Choroid plexus epithelial cell (primary cell): ENCODE measurements at regions not wholly inside any gene's neighbourhood (a gene's known extent, or its start where the extent isn't known, plus 50 kb on each side); places are given as distances from the start of the nearest gene placed in this dataset.
"Not testable (repeated sequence)": the region's sequence is repeated elsewhere in the genome, so short reads cannot be mapped to it uniquely, and the experiment has no call there.

Source experiments
- DNase-seq: peaks from one replicate; pipeline ENCODE4 v3.0.0-alpha.2; 2010; ENCODE audit warnings: low read depth
- H3K4me3 ChIP-seq: 2 replicates; pipeline ENCODE4 v1.5.1; 2011; ENCODE audit warnings: low read depth, mild to moderate bottlenecking, control low read depth, low read length, moderate library complexity
- CTCF ChIP-seq: conservative IDR thresholded peaks from 2 replicates; pipeline ENCODE4 v1.5.1; 2011; ENCODE audit warnings: low read depth, mild to moderate bottlenecking, control low read depth, inconsistent platforms, low read length, moderate library complexity

DNA sequence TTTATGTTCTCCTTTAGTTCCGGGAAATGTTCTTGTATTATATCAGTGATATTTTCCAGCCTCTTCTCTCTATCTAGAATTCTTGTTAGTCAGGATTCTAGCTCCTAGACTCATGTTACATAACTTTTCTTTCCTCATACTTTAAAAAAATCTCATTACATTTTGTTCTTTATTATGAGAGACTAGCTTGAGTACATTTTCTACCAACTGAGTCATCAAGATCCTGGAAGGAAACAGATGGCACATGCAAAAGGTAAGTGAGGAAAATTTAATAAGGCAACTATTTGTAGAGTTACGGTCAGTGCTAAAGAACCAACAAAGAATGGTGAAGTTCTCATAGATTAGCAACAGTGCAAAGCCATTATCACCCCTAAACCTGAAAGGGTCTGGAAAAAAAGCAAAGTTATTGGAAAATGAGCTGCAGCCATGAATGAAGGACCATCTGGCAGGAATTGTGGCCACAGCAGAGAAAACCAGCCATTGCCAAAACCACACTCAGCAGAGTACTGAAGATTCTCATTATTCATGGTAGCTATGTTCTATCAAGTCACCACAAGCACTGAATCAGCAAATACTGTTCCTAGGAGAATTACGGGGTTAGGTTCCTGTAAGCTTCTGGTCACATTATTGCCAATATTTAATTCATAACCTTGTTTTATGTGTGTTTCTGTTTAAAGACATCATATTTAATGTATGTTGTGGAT, 98.3 kb upstream of the C7orf33 start:
- no peak for TF ChIP-seq CTCF
- H3K4me3 ChIP-seq, result no peak overlapping the region
- DNase-seq, result peak; percentile 15

DNA sequence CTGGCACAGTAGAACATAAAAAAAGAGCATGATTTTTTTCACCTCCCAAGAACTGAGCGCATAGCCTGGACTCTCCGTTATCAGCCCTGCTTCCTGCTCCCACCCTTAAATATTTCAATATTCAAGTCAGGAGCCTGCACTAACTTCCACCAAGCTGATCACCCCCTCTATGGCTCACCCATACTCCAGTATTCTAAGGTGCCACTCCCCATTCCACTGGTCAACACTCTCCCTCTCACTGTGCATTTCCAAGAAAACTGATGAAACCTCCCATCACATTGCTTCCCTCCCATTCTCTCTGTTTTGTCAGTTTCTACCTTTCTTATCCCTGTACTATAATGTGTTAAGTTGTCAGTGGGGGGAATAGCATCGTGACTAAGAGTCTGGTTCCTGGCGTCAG, 95.0 kb upstream of the C7orf33 start:
- TF ChIP-seq CTCF, result no peak
- no peak for DNase-seq
- H3K4me3 ChIP-seq, result no peak overlapping the region

DNA sequence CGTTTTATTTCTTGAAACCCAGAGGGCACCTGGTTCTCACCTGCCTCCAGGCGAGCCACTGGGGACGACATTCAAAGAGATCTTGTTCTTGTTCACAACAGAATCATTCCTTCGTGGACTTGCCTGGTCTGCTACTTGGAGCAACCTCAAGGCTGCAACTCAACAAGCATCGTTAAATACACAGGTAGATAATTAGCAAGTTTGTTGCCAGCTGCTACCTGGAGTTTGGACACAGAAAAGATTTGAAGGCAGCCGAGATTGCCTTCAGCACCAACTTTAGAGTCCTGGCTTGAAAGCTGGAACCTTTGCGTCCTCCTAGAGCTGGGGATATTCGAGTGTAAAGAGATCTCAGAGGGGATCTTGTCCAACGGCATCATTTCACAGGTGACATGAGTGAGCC, 89.6 kb upstream of the C7orf33 start:
- TF ChIP-seq CTCF, result no peak
- H3K4me3 ChIP-seq, result no peak overlapping the region
- no peak for DNase-seq

GRCh38 chr7:148503900-148504487, 86.6 kb upstream of the C7orf33 start:
- peak; percentile 65 for DNase-seq
- no peak overlapping the region for H3K4me3 ChIP-seq
- peak; percentile 67 for TF ChIP-seq CTCF

DNA sequence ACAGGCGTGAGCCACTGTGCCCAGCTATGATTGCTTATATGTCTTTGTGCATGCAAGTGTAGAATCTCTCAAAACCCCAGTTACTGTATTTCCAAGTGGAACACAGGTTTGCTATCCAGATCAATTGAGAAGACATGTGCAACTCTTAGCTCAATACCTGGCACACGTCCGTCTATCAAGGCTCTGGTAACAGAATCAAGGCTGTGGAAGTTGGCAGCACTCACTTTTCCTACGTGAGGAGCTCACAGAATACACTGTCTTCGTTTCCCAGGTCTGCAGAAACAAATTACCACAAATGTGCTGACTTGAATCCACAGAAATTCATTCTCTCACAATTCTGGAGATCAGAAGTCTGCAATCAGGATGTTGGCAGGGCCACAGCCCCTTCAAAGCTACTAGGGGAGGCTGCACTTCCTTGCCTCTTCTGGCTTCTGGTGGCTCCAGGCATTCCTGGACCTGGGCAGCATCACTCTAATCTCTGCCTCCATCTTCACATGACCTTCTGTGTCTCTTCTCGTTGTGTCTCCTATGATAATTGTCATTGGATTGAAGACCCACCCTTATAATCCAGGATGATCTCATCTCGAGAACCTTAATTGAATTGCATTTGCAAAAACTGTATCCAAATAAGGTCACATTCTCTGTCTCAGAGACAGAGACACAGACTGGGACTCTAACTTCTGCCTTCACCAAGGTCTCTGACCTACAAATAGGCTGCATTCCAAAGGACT, 84.8 kb upstream of the C7orf33 start:
- no peak for DNase-seq
- TF ChIP-seq CTCF, result no peak
- H3K4me3 ChIP-seq, result no peak overlapping the region

DNA sequence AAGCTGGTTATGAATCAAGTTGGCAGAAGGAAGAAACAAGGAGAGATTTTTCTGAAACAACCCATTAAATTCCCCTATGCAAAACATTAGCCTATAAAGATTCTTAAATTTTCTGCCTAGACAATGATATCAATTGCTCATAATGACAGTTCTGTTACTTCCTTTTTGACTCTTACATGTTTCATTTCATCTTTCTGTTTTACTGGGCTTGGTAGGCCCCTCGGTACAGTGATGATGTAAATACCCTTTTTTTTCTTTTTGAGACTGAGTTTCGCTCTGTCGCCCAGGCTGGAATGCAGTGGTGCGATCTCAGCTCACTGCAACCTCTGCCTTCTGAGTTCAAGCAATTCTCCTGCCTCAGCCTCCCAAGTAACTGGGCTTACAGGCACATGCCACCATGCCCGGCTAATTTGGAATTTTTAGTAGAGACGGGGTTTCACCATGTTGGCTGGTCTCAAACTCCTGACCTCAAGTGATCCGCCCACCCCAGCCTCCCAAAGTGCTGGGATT, 83.4 kb upstream of the C7orf33 start:
- H3K4me3 ChIP-seq, DNase-seq: not testable (repeated sequence)

DNA sequence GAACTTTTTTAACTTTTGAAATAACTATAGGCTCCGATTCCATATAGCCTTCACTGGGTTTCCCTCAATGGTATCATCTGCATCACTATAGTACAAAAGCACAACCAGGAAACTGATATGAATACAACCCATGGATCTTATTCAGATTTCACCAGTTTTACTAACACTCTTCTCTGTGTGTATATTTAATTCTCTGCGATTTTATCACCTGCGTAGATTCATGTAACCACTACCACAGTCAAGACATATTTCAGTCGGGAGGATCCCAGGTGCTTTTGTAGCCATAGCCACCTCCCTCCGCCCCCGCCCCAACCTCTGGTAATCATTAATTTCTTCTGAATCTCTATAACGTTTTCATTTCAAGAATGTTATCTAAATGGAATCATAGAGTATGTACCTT, 82.8 kb upstream of the C7orf33 start:
- no peak for DNase-seq
- H3K4me3 ChIP-seq, result no peak overlapping the region
- TF ChIP-seq CTCF, result no peak
